Kasumi-1 (cell line): ENCODE measurements at regions not wholly inside any gene's neighbourhood (a gene's known extent, or its start where the extent isn't known, plus 50 kb on each side); places are given as distances from the start of the nearest gene placed in this dataset.

Source experiments
- DNase-seq, 2 experiments: peaks; one replicate each; lab custom pipeline; 2025; lab: John Stamatoyannopoulos, UW

GRCh38 chr1:208541225-208541855 is 297.2 kb upstream of the PLXNA2 start:
- DNase-seq = no peak

- DNase-seq = no peak
Observed at GRCh38 chr1:208542309-208542708, 298.1 kb upstream of the PLXNA2 start.

- DNase-seq = no peak
Observed at GRCh38 chr1:208544053-208544452, 299.9 kb upstream of the PLXNA2 start.

- DNase-seq = no peak
Observed at GRCh38 chr1:208544794-208545193, 300.6 kb upstream of the PLXNA2 start.

- DNase-seq = no peak
Observed at GRCh38 chr1:208551024-208551423, 306.8 kb upstream of the PLXNA2 start.

GRCh38 chr1:208551633-208552320 is 307.6 kb upstream of the PLXNA2 start:
- no peak for DNase-seq

- no peak for DNase-seq
Observed at GRCh38 chr1:208552928-208553327, 308.7 kb upstream of the PLXNA2 start.

GRCh38 chr1:208556461-208556860 is 312.3 kb upstream of the PLXNA2 start:
- no peak for DNase-seq

- no peak for DNase-seq
Observed at GRCh38 chr1:208557046-208557722, 313.0 kb upstream of the PLXNA2 start.

- DNase-seq = no peak
Observed at GRCh38 chr1:208557723-208558094, 313.5 kb upstream of the PLXNA2 start.

- no peak for DNase-seq
Observed at GRCh38 chr1:208559597-208560329, 315.6 kb upstream of the PLXNA2 start.

GRCh38 chr1:208562151-208562960 is 318.2 kb upstream of the PLXNA2 start:
- no peak for DNase-seq

GRCh38 chr1:208564466-208564865 is 320.3 kb upstream of the PLXNA2 start:
- no peak for DNase-seq

- DNase-seq = no peak
Observed at GRCh38 chr1:208565756-208566440, 321.7 kb upstream of the PLXNA2 start.

- DNase-seq = no peak
Observed at GRCh38 chr1:208569181-208569580, 325.0 kb upstream of the PLXNA2 start.

- DNase-seq = no peak
Observed at GRCh38 chr1:208570362-208570761, 326.2 kb upstream of the PLXNA2 start.

- DNase-seq = no peak
Observed at GRCh38 chr1:208576425-208576824, 332.2 kb upstream of the PLXNA2 start.

GRCh38 chr1:208577381-208577905 is 333.3 kb upstream of the PLXNA2 start:
- DNase-seq = no peak

GRCh38 chr1:208581209-208581608 is 337.0 kb upstream of the PLXNA2 start:
- no peak for DNase-seq

- no peak for DNase-seq
Observed at GRCh38 chr1:208581667-208582066, 337.5 kb upstream of the PLXNA2 start.

GRCh38 chr1:208584167-208584755 is 340.1 kb upstream of the PLXNA2 start:
- no peak for DNase-seq
